ENCODE measurements at regions not wholly inside any gene's neighbourhood (a gene's known extent, or its start where the extent isn't known, plus 50 kb on each side); places are given as distances from the start of the nearest gene placed in this dataset.

DNA sequence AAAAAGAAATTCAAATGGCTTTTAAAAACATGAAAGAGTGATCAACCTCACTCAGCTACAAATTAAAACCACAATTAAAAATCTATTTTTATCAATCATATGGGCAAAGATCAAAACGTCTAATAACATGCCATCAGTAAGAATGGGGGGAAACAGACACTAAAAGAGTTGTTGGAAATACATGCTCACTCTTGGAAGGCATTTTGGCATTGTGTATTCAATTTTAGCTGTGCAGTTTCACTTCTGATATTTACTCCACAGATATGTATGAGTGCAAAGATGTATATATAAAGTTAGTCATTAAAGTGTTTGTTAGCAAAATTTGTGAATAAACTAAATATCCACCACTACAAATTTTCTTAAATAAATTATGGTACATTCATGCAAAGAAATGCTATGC, 112.3 kb upstream of the TOP1 start:
- Histone ChIP-seq H3K79me2 (ENCODE audit: insufficient read depth, low read length) (no peaks in the 10 kb centered on the region), H3K9ac (ENCODE audit: insufficient read depth, low read depth, low read length) (no peak overlapping the region), H3K27ac (ENCODE audit: extremely low read length, insufficient read depth, low read length) (no peak overlapping the region), H3K4me1 (ENCODE audit: insufficient read depth, low read length) (no peaks in the 10 kb centered on the region), H4K20me1 (ENCODE audit: insufficient read depth, low read length) (no peaks in the 10 kb centered on the region), H3K36me3 (replicated peaks in 1 of 2; ENCODE audit: control insufficient read depth in 1 of 2, insufficient read depth in 2 of 2, low read length in 2 of 2) (no peaks in the 10 kb centered on the region), H2AFZ (ENCODE audit: low read length) (no peak overlapping the region), H3K4me2 (ENCODE audit: low read depth, low read length) (no peak overlapping the region), H3K27me3 (ENCODE audit: control insufficient read depth in 1 of 2, insufficient read depth in 2 of 2, low read length in 2 of 2) (peaks cover 0 to 4% of the 10 kb centered on the region in 2 experiments; a peak in 1 of 5 replicates), H3K4me3 (replicated peaks in 1 of 3; ENCODE audit: insufficient read depth in 1 of 3, low read depth in 2 of 3, low read length in 3 of 3) (no peak overlapping the region), H3K9me3 (ENCODE audit: low read length) (no peaks in the 10 kb centered on the region)
- FAIRE-seq (no peak), ATAC-seq (no peak), DNase-seq (ENCODE audit: low spot score) (no peak)
- CTCF ChIA-PET (ENCODE audit: low intra/inter-chr PET ratio, low total read pairs), result no interaction called here
- TF ChIP-seq ZC3H4 (CRISPR knock-in tag; IDR thresholded peaks at IDR 0.05; ENCODE audit: borderline replicate concordance) (no peak), ZFP36L2 (CRISPR knock-in tag; IDR thresholded peaks at IDR 0.05) (no peak), RCOR2 (CRISPR knock-in tag; IDR thresholded peaks at IDR 0.05) (no peak)
- TF ChIP-seq, protein P1, sequence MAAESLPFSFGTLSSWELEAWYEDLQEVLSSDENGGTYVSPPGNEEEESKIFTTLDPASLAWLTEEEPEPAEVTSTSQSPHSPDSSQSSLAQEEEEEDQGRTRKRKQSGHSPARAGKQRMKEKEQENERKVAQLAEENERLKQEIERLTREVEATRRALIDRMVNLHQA (CRISPR knock-in tag; IDR thresholded peaks at IDR 0.05), result no peak
- WGBS (ENCODE audit: low lambda C conversion rate), result 0% methylated on average over 1 of the region's 1 CpG
- in situ Hi-C loops (cut with HindIII; ENCODE audit: extremely low pct_ligation_motif_present, low pct_unique_long_range_greater_than_20kb) (no loop called here), intact Hi-C loops (cut with micrococcal nuclease; ENCODE audit: unreplicated experiment) (no loop called here)
- POLR2A ChIA-PET, result no interaction called here
- BruUV-seq (replicated peaks), result no TSS peak

GRCh38 chr20:40920291-40920690, 108.3 kb upstream of the TOP1 start:
- 0% methylated on average over 2 of the region's 2 CpGs for WGBS (ENCODE audit: low lambda C conversion rate)
- Histone ChIP-seq H3K27ac (ENCODE audit: extremely low read length, insufficient read depth, low read length) (no peak overlapping the region), H3K79me2 (ENCODE audit: insufficient read depth, low read length) (no peaks in the 10 kb centered on the region), H3K36me3 (replicated peaks in 1 of 2; ENCODE audit: control insufficient read depth in 1 of 2, insufficient read depth in 2 of 2, low read length in 2 of 2) (no peaks in the 10 kb centered on the region), H3K4me3 (replicated peaks in 1 of 3; ENCODE audit: insufficient read depth in 1 of 3, low read depth in 2 of 3, low read length in 3 of 3) (no peak overlapping the region), H4K20me1 (ENCODE audit: insufficient read depth, low read length) (no peaks in the 10 kb centered on the region), H3K9me3 (ENCODE audit: low read length) (no peaks in the 10 kb centered on the region), H3K4me1 (ENCODE audit: insufficient read depth, low read length) (no peaks in the 10 kb centered on the region), H3K9ac (ENCODE audit: insufficient read depth, low read depth, low read length) (no peak overlapping the region), H3K27me3 (ENCODE audit: control insufficient read depth in 1 of 2, insufficient read depth in 2 of 2, low read length in 2 of 2) (no peaks in the 10 kb centered on the region), H3K4me2 (ENCODE audit: low read depth, low read length) (no peak overlapping the region), H2AFZ (ENCODE audit: low read length) (no peak overlapping the region)
- DNase-seq (ENCODE audit: low spot score) (peak; percentile 32), FAIRE-seq (no peak), ATAC-seq (no peak)
- intact Hi-C loops (cut with micrococcal nuclease; ENCODE audit: unreplicated experiment) (no loop called here), in situ Hi-C loops (cut with HindIII; ENCODE audit: extremely low pct_ligation_motif_present, low pct_unique_long_range_greater_than_20kb) (no loop called here)
- no TSS peak for BruUV-seq (replicated peaks)
- ChIA-PET POLR2A (no interaction called here), CTCF (ENCODE audit: low intra/inter-chr PET ratio, low total read pairs) (no interaction called here)
- peak; percentile 38; the same call in 1 of the 2 replicates for TF ChIP-seq NR2F6 (IDR thresholded peaks at IDR 0.05)
- no peak for TF ChIP-seq NR2F6 (CRISPR knock-in tag; IDR thresholded peaks at IDR 0.05)
- TF ChIP-seq, protein P2, sequence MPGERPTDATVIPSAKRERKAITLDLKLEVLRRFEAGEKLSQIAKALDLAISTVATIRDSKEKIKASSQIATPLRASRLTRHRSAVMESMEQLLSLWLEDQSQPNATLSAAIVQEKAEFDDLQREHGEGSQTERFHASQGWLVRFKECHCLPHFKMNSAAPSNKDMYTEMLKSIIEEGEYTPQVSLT (CRISPR knock-in tag; IDR thresholded peaks at IDR 0.05; ENCODE audit: borderline replicate concordance, low read depth), result no peak
- TF ChIP-seq ZMYM4 (CRISPR knock-in tag; IDR thresholded peaks at IDR 0.05), result peak; percentile 44; the same call in 1 of the 2 replicates
- peak; percentile 72 for TF ChIP-seq ZNF652 (CRISPR knock-in tag; IDR thresholded peaks at IDR 0.05; ENCODE audit: borderline replicate concordance, low read depth)
- TF ChIP-seq CBX2 (IDR thresholded peaks at IDR 0.05; ENCODE audit: low read depth, low read length), result no peak
- no peak for TF ChIP-seq CBX2 (CRISPR knock-in tag; IDR thresholded peaks at IDR 0.05; ENCODE audit: low read depth)
- TF ChIP-seq CEBPB (IDR thresholded peaks at IDR 0.05; ENCODE audit: borderline replicate concordance, low read depth, low read length), result peak; percentile 68
- TF ChIP-seq ATF2 (CRISPR knock-in tag; IDR thresholded peaks at IDR 0.05), result no peak
- TF ChIP-seq CEBPG (CRISPR knock-in tag; IDR thresholded peaks at IDR 0.05), result peak; percentile 38; the same call in 1 of the 2 replicates
- peak; percentile 66; the same call in 1 of the 2 replicates for TF ChIP-seq NCOR1 (IDR thresholded peaks at IDR 0.05; ENCODE audit: borderline replicate concordance, low read length)
- TF ChIP-seq NFYC (CRISPR knock-in tag; IDR thresholded peaks at IDR 0.05), result peak; percentile 63; the same call in 1 of the 2 replicates
- TF ChIP-seq RAD51 (IDR thresholded peaks at IDR 0.05; ENCODE audit: borderline replicate concordance), result peak; percentile 27; the same call in 1 of the 2 replicates
